ENCODE measurements at regions not wholly inside any gene's neighbourhood (a gene's known extent, or its start where the extent isn't known, plus 50 kb on each side); places are given as distances from the start of the nearest gene placed in this dataset.

- no peak for TF ChIP-seq CTCF (tag by site-specific recombination; IDR thresholded peaks at IDR 0.05)
- no peak for TF ChIP-seq OVOL3 (tag by site-specific recombination; IDR thresholded peaks at IDR 0.05)
Measured at GRCh38 chr18:28455971-28456370, 279.0 kb upstream of the CDH2 start.
